ENCODE measurements at regions not wholly inside any gene's neighbourhood (a gene's known extent, or its start where the extent isn't known, plus 50 kb on each side); places are given as distances from the start of the nearest gene placed in this dataset.

DNA sequence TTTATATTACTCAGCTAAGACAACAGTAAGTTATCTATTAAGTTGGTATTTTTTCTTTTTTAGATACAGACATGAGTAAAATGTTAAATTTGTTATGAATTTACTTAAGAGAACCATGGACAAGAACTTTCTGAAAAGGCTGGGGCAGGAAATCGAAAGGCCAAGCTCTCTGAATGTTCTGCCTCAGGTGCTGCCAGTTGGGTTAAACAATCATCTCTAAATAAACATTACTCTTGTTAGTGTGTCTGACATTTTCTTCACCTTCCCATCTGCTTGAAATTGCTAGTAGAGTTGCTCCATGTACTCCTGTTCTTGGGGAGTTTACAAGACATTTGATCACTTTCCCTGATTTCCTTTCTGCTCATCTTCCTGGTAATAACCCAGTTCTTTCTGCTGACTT, 87.5 kb downstream of the ANKRD7 start:
- no peak for TF ChIP-seq POLR2AphosphoS5 (IDR thresholded peaks at IDR 0.05; ENCODE audit: low read depth, low read length)
- no peak for TF ChIP-seq POLR2A (IDR thresholded peaks at IDR 0.05; ENCODE audit: low read depth, low read length)

Data from GM12892 (cell line).